ENCODE measurements at regions not wholly inside any gene's neighbourhood (a gene's known extent, or its start where the extent isn't known, plus 50 kb on each side); places are given as distances from the start of the nearest gene placed in this dataset.

GRCh38 chr11:31903225-31904074 is 92.3 kb upstream of the PAX6 start:
- no peak overlapping the region for H3K18ac ChIP-seq (ENCODE audit: extremely low read depth, low read length)
- no peak overlapping the region for H3K23ac ChIP-seq (ENCODE audit: insufficient read length)
- no peak overlapping the region for H4K8ac ChIP-seq (ENCODE audit: extremely low read depth, insufficient read depth, low read length)
- POLR2A ChIA-PET (ENCODE audit: partially characterized antibody) = no interaction called here
- no peaks in the 10 kb centered on the region for H3K23me2 ChIP-seq (ENCODE audit: low read depth, low read length)
- no peak overlapping the region for H2BK12ac ChIP-seq (ENCODE audit: low read depth, low read length)
- no peaks in the 10 kb centered on the region for H4K20me1 ChIP-seq (replicated peaks in 1 of 2; ENCODE audit: control insufficient read depth in 1 of 2, insufficient read depth in 2 of 2, low read length in 2 of 2)
- no peak overlapping the region for H3K56ac ChIP-seq (replicated peaks; ENCODE audit: insufficient read length, low read depth, low read length)
- H3K9me3 ChIP-seq (ENCODE audit: insufficient read depth in 2 of 2, low read depth in 1 of 2, low read length in 1 of 2) = no peaks in the 10 kb centered on the region
- no peaks in the 10 kb centered on the region for H3K79me1 ChIP-seq (ENCODE audit: low read depth, low read length)
- H2BK20ac ChIP-seq (ENCODE audit: low read length) = no peak overlapping the region
- H3K36me3 ChIP-seq (ENCODE audit: control insufficient read depth in 2 of 4, insufficient read depth in 4 of 4, low read length in 3 of 4) = no peaks in the 10 kb centered on the region
- H2AFZ ChIP-seq (ENCODE audit: low read length) = no peak overlapping the region
- no peak overlapping the region for H3K4me2 ChIP-seq (ENCODE audit: insufficient read depth in 1 of 2, low read depth in 2 of 2, low read length in 2 of 2)
- H2BK120ac ChIP-seq (replicated peaks; ENCODE audit: low read depth, low read length) = no peak overlapping the region
- peaks cover 0 to 3% (median 0%) of the 10 kb centered on the region in 4 experiments; a peak in 1 of 7 replicates for H3K4me1 ChIP-seq (replicated peaks in 1 of 4; ENCODE audit: control insufficient read depth in 3 of 4, insufficient read depth in 4 of 4, low read length in 3 of 4)
- H3K9ac ChIP-seq (replicated peaks in 1 of 4; ENCODE audit: extremely low read depth in 1 of 4, low read depth in 3 of 4, low read length in 3 of 4) = no peak overlapping the region
- H3K4me3 ChIP-seq (ENCODE audit: extremely low read depth in 1 of 4, insufficient read depth in 2 of 4, low read depth in 3 of 4, low read length in 4 of 4) = no peak overlapping the region
- no peaks in the 10 kb centered on the region; a peak in 1 of 4 replicates for H3K79me2 ChIP-seq (ENCODE audit: control insufficient read depth in 1 of 2, insufficient read depth in 2 of 2, low read length in 2 of 2)
- H3K14ac ChIP-seq (ENCODE audit: insufficient read length) = no peak overlapping the region
- no peak overlapping the region for H4K5ac ChIP-seq (ENCODE audit: insufficient read length, low read depth, low read length)
- WGBS, 2 experiments (ENCODE audit: extremely low coverage in 1 of 2, insufficient coverage in 1 of 2, insufficient read length in 1 of 2, insufficient replicate concordance in 2 of 2, low coverage in 1 of 2, low lambda C conversion rate in 2 of 2, missing lambda C conversion rate in 1 of 2) = 93% methylated on average over 14 of the region's 14 CpGs; no CpG with 5 or more reads in 1 of the 2 experiments
- no peak overlapping the region for H2BK5ac ChIP-seq (ENCODE audit: low read depth, low read length)
- DNase-seq (ENCODE audit: low read depth in 1 of 2, low spot score in 2 of 2) (no peak), FAIRE-seq (no peak)
- H3K4ac ChIP-seq (replicated peaks; ENCODE audit: insufficient read length, low read depth, low read length) = no peak overlapping the region
- no peak overlapping the region for H2BK15ac ChIP-seq (ENCODE audit: low read length)
- no peak overlapping the region for H4K91ac ChIP-seq (replicated peaks; ENCODE audit: insufficient read length, low read length)
- H3K27ac ChIP-seq (ENCODE audit: low read depth, low read length) = no peak overlapping the region
- H3K27me3 ChIP-seq (replicated peaks in 1 of 4; ENCODE audit: control insufficient read depth in 3 of 4, extremely low read depth in 1 of 4, insufficient read depth in 3 of 4, low read length in 3 of 4) = no peaks in the 10 kb centered on the region
- TF ChIP-seq SP1 (IDR thresholded peaks at IDR 0.05; ENCODE audit: low read depth, low read length) = no peak
- no peak for TF ChIP-seq KDM1A (IDR thresholded peaks at IDR 0.05; ENCODE audit: borderline replicate concordance, low read length)
- TF ChIP-seq RAD21 (IDR thresholded peaks at IDR 0.05 in 1 of 2, conservative IDR thresholded peaks at IDR 0.05 in 1 of 2; ENCODE audit: low read depth in 2 of 2, low read length in 2 of 2) = no peak
- TF ChIP-seq EGR1 (IDR thresholded peaks at IDR 0.05; ENCODE audit: borderline replicate concordance, low read depth, low read length) = no peak
- no peak for TF ChIP-seq TAF1 (IDR thresholded peaks at IDR 0.05; ENCODE audit: low read depth, low read length)
- no peak for TF ChIP-seq SP2 (IDR thresholded peaks at IDR 0.05; ENCODE audit: low read length)
- no peak for TF ChIP-seq YY1 (IDR thresholded peaks at IDR 0.05; ENCODE audit: low read depth, low read length)
- H2AK5ac ChIP-seq (ENCODE audit: low read depth, low read length) = no peak overlapping the region
- CTCF ChIA-PET (ENCODE audit: partially characterized antibody) = interaction anchor here (1.5 to 3.0 kb wide), 5 partner anchors 10 to 55 kb away, joined by 5 to 22 read pairs (median 6); no protein-coding TSS in a partner anchor

Data from H1 (cell line).